HG03442 (cell line): ENCODE measurements at regions not wholly inside any gene's neighbourhood (a gene's known extent, or its start where the extent isn't known, plus 50 kb on each side); places are given as distances from the start of the nearest gene placed in this dataset.
"Not testable (repeated sequence)": the region's sequence is repeated elsewhere in the genome, so short reads cannot be mapped to it uniquely, and the experiment has no call there.

ENCODE experiments used
- ATAC-seq: cut with Tn5 transposase; IDR thresholded peaks from one replicate; pipeline ENCODE4 v1.9.1; 2021; ENCODE audit warnings: mild to moderate bottlenecking, moderate library complexity; ENCODE audit not compliant: unreplicated experiment

GRCh38 chr4:156419080-156419685, 465.5 kb upstream of the CTSO start:
- no peak for ATAC-seq

DNA sequence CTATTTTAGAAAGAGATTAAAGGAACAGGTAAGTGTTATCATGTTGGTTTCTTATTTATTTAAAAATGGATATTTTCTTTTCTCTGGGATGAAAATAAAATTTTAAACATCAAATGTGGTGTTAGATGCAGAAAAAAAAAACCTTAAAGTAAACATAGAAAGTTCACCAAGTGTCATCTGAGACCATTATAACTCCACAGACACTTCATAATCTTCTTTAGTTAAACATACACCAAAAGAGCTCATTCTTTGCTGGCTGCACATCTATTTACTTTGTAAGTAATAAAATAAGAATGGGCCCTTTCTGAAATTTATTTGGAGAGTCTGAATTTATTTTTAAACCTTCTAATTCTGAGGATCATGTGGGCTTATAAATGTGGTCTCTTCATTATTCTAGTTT, 460.7 kb upstream of the CTSO start:
- ATAC-seq: no peak

- no peak for ATAC-seq
These were observed 459.8 kb upstream of the CTSO start for GRCh38 chr4:156413239-156414135.

DNA sequence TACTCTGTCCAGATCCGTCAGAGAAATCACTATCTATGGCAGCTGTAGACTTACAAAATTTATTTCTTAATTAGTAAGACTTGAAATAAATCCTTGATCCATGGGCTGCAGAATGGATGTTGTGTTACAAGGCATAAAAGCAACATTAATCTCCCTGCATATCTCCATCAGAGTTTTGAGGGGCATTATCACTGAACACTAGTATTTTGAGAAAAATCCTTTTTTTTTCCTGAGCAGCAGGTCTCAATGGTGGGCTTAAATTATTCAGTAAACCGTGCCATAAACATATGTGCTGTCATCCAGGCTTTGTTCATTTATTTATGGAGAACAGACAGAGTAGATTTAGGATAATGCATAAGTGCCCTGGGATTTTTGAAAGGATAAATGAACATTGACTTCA, 457.9 kb upstream of the CTSO start:
- no peak for ATAC-seq

- ATAC-seq: no peak
These were observed 455.1 kb upstream of the CTSO start for GRCh38 chr4:156408749-156409148.

- ATAC-seq: no peak
These were observed 447.7 kb upstream of the CTSO start for GRCh38 chr4:156401371-156401770.

- ATAC-seq: no peak
These were observed 442.9 kb upstream of the CTSO start for GRCh38 chr4:156396534-156396933.

- ATAC-seq: no peak
These were observed 437.6 kb upstream of the CTSO start for GRCh38 chr4:156391325-156391653.

DNA sequence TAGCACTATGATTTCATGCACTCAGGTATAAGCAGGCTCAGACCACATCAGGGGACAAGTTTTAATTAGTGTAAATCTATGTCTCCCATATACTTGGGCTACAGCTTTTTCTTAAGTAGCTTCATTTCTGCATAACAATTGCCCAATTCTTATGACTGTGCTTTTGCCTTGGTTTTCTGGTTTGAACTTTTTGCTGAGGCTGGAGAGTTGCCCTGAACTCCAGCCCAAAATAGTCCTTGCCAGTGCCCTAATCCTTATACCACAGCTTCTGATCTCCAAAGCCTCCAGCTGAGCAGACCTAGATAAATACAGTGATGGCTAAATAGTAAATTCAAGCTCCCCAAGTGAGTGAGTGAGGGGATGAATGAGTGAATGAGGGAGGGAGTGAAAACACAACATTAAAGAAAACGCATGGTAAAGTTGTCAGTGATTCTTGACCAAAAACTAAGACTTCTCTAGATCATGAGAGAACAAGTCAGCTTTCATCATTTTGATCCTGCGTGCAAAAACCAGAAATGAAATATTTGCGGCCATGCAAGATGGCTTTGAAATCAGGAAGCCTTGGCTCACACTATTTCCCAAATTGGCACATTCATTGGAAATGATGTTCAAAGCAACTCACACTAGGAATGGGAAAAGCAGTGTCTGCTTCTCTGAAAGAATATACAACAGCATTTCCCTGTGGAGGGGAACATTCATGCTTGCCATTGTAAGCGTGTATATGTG, 437.1 kb upstream of the CTSO start:
- ATAC-seq: no peak

DNA sequence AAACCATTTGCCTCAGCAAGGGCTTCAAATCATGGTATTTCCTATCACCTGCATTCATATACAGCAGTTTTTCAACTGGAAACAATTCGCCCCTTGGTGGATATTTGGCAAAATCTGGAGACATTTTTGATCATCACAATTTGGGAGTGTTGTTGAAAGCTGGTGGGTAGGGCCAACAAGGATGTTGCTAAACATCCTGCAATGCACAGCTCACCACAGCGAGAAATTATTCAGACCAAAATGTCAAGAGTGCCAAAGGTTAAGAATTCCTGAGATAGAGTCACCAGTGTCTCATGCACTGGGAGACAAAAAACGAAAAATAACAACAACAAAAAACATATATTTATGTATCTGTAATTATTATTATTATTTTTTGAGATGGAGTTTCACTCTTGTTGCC, 435.2 kb upstream of the CTSO start:
- no peak for ATAC-seq

DNA sequence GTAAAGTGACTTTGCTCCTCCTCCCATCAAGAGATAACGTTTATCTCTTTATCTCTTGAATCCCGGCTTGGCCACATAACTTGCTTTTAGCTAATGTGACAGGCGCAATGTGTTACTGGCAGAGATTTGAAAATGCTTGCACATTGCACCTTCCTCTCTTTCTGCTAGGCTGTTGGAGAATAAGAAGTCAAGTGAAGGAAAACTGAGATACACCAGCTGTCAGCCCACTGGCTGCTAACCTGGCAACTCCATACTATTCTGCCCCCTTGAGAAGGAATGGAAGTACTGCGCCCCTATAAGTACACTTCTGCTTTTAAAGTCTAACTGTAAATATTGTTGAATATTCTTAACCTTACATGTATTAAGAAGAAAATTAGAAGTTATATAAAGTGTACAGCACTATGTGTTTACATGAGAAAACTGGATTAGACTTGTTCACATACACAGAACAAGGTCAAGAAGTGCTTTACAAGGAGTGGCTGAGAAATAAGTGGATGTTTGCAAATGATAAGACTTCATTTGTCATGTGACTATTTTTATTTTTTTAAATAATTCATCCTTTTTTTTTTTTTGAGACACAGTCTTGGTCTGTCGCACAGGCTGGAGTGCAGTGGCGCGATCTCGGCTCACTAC, 424.5 kb upstream of the CTSO start:
- no peak for ATAC-seq

GRCh38 chr4:156377036-156377710, 423.5 kb upstream of the CTSO start:
- no peak for ATAC-seq

GRCh38 chr4:156374894-156375293, 421.2 kb upstream of the CTSO start:
- ATAC-seq: no peak

GRCh38 chr4:156374069-156374468, 420.4 kb upstream of the CTSO start:
- ATAC-seq: no peak

- not testable (repeated sequence) for ATAC-seq
These were observed 413.8 kb upstream of the CTSO start for GRCh38 chr4:156367502-156367901.

DNA sequence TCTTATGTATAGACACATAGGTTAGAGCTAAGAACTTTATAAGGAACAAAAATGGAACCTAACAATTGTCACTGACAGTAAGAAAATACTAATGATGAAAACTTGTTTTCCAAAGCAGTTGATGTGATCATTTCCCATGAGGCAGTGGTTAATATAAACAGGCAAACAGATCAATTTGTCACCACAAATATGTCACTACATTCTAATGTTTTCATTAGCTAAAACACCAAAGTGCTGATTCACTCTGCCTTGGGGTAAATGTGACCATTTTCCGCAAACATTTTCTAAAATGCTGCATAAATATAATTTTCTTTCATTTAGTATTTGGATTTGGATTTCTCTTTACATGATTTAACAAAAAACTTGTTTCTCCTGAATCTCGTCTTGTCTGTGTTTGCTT, 408.9 kb upstream of the CTSO start:
- no peak for ATAC-seq

DNA sequence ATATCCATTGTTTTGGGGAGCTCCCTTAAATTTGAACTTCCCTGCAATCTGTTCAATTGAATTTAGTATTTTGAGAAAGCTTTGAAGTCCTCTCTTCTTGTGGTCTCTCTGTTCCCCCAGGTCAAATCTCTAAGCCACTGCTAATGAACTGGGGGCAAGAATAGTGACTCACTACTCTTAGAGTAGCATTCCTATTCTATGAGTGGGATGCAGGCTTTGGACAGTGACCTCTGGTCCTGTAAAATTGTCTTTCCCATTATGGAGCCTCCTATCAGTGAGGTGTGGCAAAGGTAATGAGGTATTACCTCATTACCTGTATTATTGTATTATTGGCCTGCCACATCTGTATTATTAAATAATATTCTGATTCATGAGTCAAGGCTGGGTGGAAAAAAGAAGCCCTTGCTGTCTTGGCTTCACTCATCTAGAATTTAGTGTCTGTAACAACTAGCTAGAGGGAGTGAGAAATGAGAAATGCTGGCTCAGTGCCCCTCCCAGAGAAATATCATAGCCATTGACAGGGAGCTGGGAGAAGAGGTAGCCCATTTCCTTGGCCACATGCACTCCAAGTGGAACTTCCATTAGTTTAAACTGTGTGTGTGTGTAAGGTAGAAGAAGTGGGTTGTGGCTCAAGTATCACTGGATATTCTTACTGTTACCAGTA, 393.9 kb upstream of the CTSO start:
- no peak for ATAC-seq

DNA sequence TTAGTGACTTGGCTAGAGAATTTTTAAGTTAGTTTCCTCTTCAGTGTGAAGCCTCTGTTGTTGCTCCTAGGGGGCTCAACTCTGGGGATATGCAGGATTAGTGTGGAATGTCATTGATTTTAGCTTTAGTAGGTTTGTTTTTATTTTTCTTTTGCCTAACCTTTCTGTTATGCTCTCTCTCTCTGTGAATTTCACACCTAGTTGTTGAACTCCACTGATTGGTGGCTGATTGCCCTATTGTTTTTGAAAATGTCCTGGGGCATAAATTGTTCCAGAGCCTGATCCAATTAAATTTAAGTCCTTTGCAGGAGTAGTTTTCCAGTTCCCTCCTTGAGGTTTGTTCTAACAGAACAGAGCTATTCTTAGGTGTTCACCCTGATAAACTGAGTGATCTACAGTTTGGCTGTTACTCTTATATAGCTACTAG, 393.3 kb upstream of the CTSO start:
- ATAC-seq: no peak

GRCh38 chr4:156344397-156344796, 390.7 kb upstream of the CTSO start:
- no peak for ATAC-seq

- ATAC-seq: no peak
These were observed 382.8 kb upstream of the CTSO start for GRCh38 chr4:156336511-156336910.
